H9 (cell line): ENCODE measurements at regions not wholly inside any gene's neighbourhood (a gene's known extent, or its start where the extent isn't known, plus 50 kb on each side); places are given as distances from the start of the nearest gene placed in this dataset.
A peak's percentile ranks its signal among the peaks of the same experiment; 100 is the strongest.

Source experiments
- DNase-seq: peaks from one replicate; pipeline ENCODE4 v3.0.0-alpha.2; 2017
- H2AFZ ChIP-seq: one replicate; pipeline ENCODE4 v1.6.1; 2013; ENCODE audit warnings: mild to moderate bottlenecking, low read length, control low read depth, moderate library complexity
- H2AK5ac ChIP-seq: 2 replicates; pipeline ENCODE4 v1.6.1; 2013; ENCODE audit warnings: low read length, control low read depth, mixed read lengths; ENCODE audit not compliant: insufficient read length
- H2BK120ac ChIP-seq: one replicate; pipeline ENCODE4 v1.6.1; 2013; ENCODE audit warnings: low read depth, mild to moderate bottlenecking, low read length, control low read depth, inconsistent platforms; ENCODE audit not compliant: poor library complexity, severe bottlenecking
- H2BK12ac ChIP-seq: 2 replicates; pipeline ENCODE4 v1.6.1; 2013; ENCODE audit warnings: low read length, control low read depth, mixed read lengths, low read depth; ENCODE audit not compliant: insufficient read length
- H2BK15ac ChIP-seq: 2 replicates; pipeline ENCODE4 v1.6.1; 2013; ENCODE audit warnings: low read depth, low read length, control low read depth
- H2BK20ac ChIP-seq: one replicate; pipeline ENCODE4 v1.6.1; 2013; ENCODE audit warnings: low read depth, mild to moderate bottlenecking, low read length, control low read depth, inconsistent platforms; ENCODE audit not compliant: poor library complexity, severe bottlenecking
- H2BK5ac ChIP-seq: 2 replicates; pipeline ENCODE4 v1.6.1; 2013; ENCODE audit warnings: low read length, control low read depth, mixed read lengths; ENCODE audit not compliant: insufficient read length
- H3K14ac ChIP-seq: 2 replicates; pipeline ENCODE4 v1.6.1; 2013; ENCODE audit warnings: low read length, control low read depth; ENCODE audit not compliant: insufficient read depth
- H3K18ac ChIP-seq: 2 replicates; pipeline ENCODE4 v1.6.1; 2013; ENCODE audit warnings: low read depth, mild to moderate bottlenecking, mixed read lengths, low read length, control low read depth; ENCODE audit not compliant: insufficient read length
- H3K23ac ChIP-seq: 2 replicates; pipeline ENCODE4 v1.6.1; 2013; ENCODE audit warnings: low read length, control low read depth, mixed read lengths, low read depth; ENCODE audit not compliant: insufficient read length
- H3K23me2 ChIP-seq: 2 replicates; pipeline ENCODE4 v1.6.1; 2013; ENCODE audit warnings: low read depth, mild to moderate bottlenecking, mixed read lengths, low read length, control low read depth; ENCODE audit not compliant: insufficient read length, poor library complexity, severe bottlenecking
- H3K27ac ChIP-seq: 2 replicates; pipeline ENCODE4 v1.5.1; 2013; ENCODE audit warnings: low read length, control low read depth, mixed read lengths, low read depth; ENCODE audit not compliant: insufficient read length
- H3K27me3 ChIP-seq: 2 replicates; pipeline ENCODE4 v1.6.1; 2013; ENCODE audit warnings: low read length, control low read depth, inconsistent platforms; ENCODE audit not compliant: insufficient read depth
- H3K4ac ChIP-seq: 2 replicates; pipeline ENCODE4 v1.6.1; 2013; ENCODE audit warnings: low read depth, mild to moderate bottlenecking, control low read depth, inconsistent platforms, low read length, moderate library complexity
- H3K4me1 ChIP-seq: 2 replicates; pipeline ENCODE4 v1.6.1; 2013; ENCODE audit warnings: low read length, control low read depth, inconsistent platforms; ENCODE audit not compliant: insufficient read depth
- H3K4me2 ChIP-seq: 2 replicates; pipeline ENCODE4 v1.6.1; 2013; ENCODE audit warnings: low read length, control low read depth, mixed read lengths; ENCODE audit not compliant: insufficient read length, insufficient read depth
- H3K56ac ChIP-seq: 2 replicates; pipeline ENCODE4 v1.6.1; 2013; ENCODE audit warnings: low read depth, mild to moderate bottlenecking, mixed read lengths, low read length, control low read depth; ENCODE audit not compliant: insufficient read length
- H3K79me1 ChIP-seq: 2 replicates; pipeline ENCODE4 v1.6.1; 2013; ENCODE audit warnings: low read depth, mild to moderate bottlenecking, moderate library complexity, low read length, control low read depth, inconsistent platforms; ENCODE audit not compliant: insufficient read depth, poor library complexity, severe bottlenecking
- H3K79me2 ChIP-seq: 2 replicates; pipeline ENCODE4 v1.6.1; 2013; ENCODE audit warnings: low read length, control low read depth, inconsistent platforms; ENCODE audit not compliant: insufficient read depth
- H3K9ac ChIP-seq: 2 replicates; pipeline ENCODE4 v1.6.1; 2013; ENCODE audit warnings: low read length, control low read depth, mixed read lengths; ENCODE audit not compliant: insufficient read length; ENCODE audit errors: extremely low read depth
- H3K9me3 ChIP-seq: one replicate; pipeline ENCODE4 v1.6.1; 2013; ENCODE audit warnings: low read depth, low read length, inconsistent platforms; ENCODE audit not compliant: control insufficient read depth
- H3T11ph ChIP-seq: one replicate; pipeline ENCODE4 v1.6.1; 2013; ENCODE audit warnings: mild to moderate bottlenecking, low read length, control low read depth, inconsistent platforms
- H4K20me1 ChIP-seq: one replicate; pipeline ENCODE4 v1.6.1; 2013; ENCODE audit not compliant: control insufficient read depth, insufficient read length, insufficient read depth
- H4K5ac ChIP-seq: 2 replicates; pipeline ENCODE4 v1.6.1; 2013; ENCODE audit warnings: low read depth, mild to moderate bottlenecking, mixed read lengths, low read length, control low read depth; ENCODE audit not compliant: insufficient read length
- H4K8ac ChIP-seq: replicated peaks from 2 replicates; pipeline ENCODE4 v1.6.1; 2013; ENCODE audit warnings: low read length, control low read depth, mixed read lengths, low read depth; ENCODE audit not compliant: insufficient read length
- H4K91ac ChIP-seq: 2 replicates; pipeline ENCODE4 v1.6.1; 2013; ENCODE audit warnings: low read depth, mild to moderate bottlenecking, moderate library complexity, mixed read lengths, low read length, control low read depth; ENCODE audit not compliant: insufficient read length
- H3K27ac Mint-ChIP-seq, 3 experiments: 2 replicates in 2 of 3; 3 replicates in 1 of 3; pipeline ENCODE4 v1.8.0; 2020 to 2021; ENCODE audit warnings: mixed read lengths in 3 of 3, mild to moderate bottlenecking in 1 of 3, moderate library complexity in 1 of 3
- H3K27me3 Mint-ChIP-seq: 2 replicates; pipeline ENCODE4 v1.8.0; 2021; ENCODE audit warnings: low read depth, mild to moderate bottlenecking, moderate library complexity, mixed read lengths
- H3K36me3 Mint-ChIP-seq, 3 experiments: 2 replicates in 2 of 3; 3 replicates in 1 of 3; pipeline ENCODE4 v1.8.0; 2020 to 2021; ENCODE audit warnings: low read depth in 3 of 3, mixed read lengths in 3 of 3; ENCODE audit not compliant: insufficient read depth in 1 of 3
- H3K4me1 Mint-ChIP-seq, 2 experiments: 2 replicates each; pipeline ENCODE4 v1.8.0; 2020; ENCODE audit warnings: mixed read lengths in 2 of 2
- H3K4me3 Mint-ChIP-seq, 2 experiments: 2 replicates in 1 of 2; 3 replicates in 1 of 2; pipeline ENCODE4 v1.8.0; 2020 to 2021; ENCODE audit warnings: mild to moderate bottlenecking in 2 of 2, mixed read lengths in 2 of 2, moderate library complexity in 1 of 2
- H3K9me3 Mint-ChIP-seq, 2 experiments: 2 replicates in 1 of 2; 3 replicates in 1 of 2; pipeline ENCODE4 v1.8.0; 2020; ENCODE audit warnings: mild to moderate bottlenecking in 2 of 2, mixed read lengths in 2 of 2, moderate library complexity in 1 of 2
- CTCF ChIP-seq: fragments of 200-600 bp; sonication (generic); conservative IDR thresholded peaks from 3 replicates; pipeline ENCODE4 v1.8.0; 2021; ENCODE audit warnings: antibody characterized with exemption, mild to moderate bottlenecking
- WGBS: extraction: QIAGEN DNeasy Blood & Tissue Kit; methylation state at CpG from one replicate; pipeline ENCODE4 v1.1.7; 2013; ENCODE audit warnings: missing lambda C conversion rate, low lambda C conversion rate, mixed read lengths; ENCODE audit not compliant: insufficient read length; ENCODE audit errors: extremely low coverage; 5-methylcytosine and 5-hydroxymethylcytosine counted together

- Histone ChIP-seq H3K27ac (no peak overlapping the region), H3K23ac (no peak overlapping the region), H3K4me1 (peaks cover 2% of the 10 kb centered on the region; the same call in 1 of the 2 replicates), H3K23me2 (no peaks in the 10 kb centered on the region), H3K4ac (no peak overlapping the region), H4K91ac (no peak overlapping the region), H3K9ac (no peak overlapping the region), H2BK12ac (no peak overlapping the region), H3T11ph (no peak overlapping the region), H2BK5ac (no peak overlapping the region), H3K4me2 (no peak overlapping the region), H3K79me2 (no peaks in the 10 kb centered on the region), H4K20me1 (no peaks in the 10 kb centered on the region), H2AFZ (no peak overlapping the region), H3K56ac (no peak overlapping the region), H3K18ac (no peak overlapping the region), H4K5ac (no peak overlapping the region), H3K14ac (no peak overlapping the region), H4K8ac (no peak overlapping the region), H3K79me1 (no peaks in the 10 kb centered on the region), H2BK15ac (no peak overlapping the region), H3K27me3 (no peaks in the 10 kb centered on the region), H3K9me3 (no peaks in the 10 kb centered on the region), H2AK5ac (no peak overlapping the region), H2BK120ac (no peak overlapping the region), H2BK20ac (no peak overlapping the region)
- Mint-ChIP-seq H3K36me3 (peaks cover 0 to 12% (median 4%) of the 10 kb centered on the region in 3 experiments; a peak in 5 of 7 replicates), H3K27me3 (peaks cover 25% of the 10 kb centered on the region), H3K4me1 (peaks cover 3 to 7% of the 10 kb centered on the region in 2 experiments), H3K4me3 (no peak overlapping the region), H3K9me3 (peaks cover 7 to 22% of the 10 kb centered on the region in 2 experiments), H3K27ac (no peak overlapping the region)
- no CpG with 5 or more reads among the region's 5 CpGs for WGBS
- peak; percentile 4 for DNase-seq
- no peak for TF ChIP-seq CTCF
These were observed 161.0 kb upstream of the ZNF618 start for GRCh38 chr9:113715086-113715485.
